Nephron progenitor cell (in vitro differentiated cells): ENCODE measurements at regions not wholly inside any gene's neighbourhood (a gene's known extent, or its start where the extent isn't known, plus 50 kb on each side); places are given as distances from the start of the nearest gene placed in this dataset.

Experiments
- DNase-seq: peaks from one replicate; pipeline ENCODE4 v3.0.0; 2021
- H3K27ac Mint-ChIP-seq: 2 replicates; pipeline ENCODE4 v1.8.0; 2021; ENCODE audit warnings: mild to moderate bottlenecking, moderate library complexity, mixed read lengths
- H3K27me3 Mint-ChIP-seq: 2 replicates; pipeline ENCODE4 v1.8.0; 2021; ENCODE audit warnings: mild to moderate bottlenecking, low read depth, mixed read lengths; ENCODE audit not compliant: poor library complexity
- H3K36me3 Mint-ChIP-seq: 2 replicates; pipeline ENCODE4 v1.8.0; 2021; ENCODE audit warnings: low read depth, mixed read lengths
- H3K4me1 Mint-ChIP-seq: 2 replicates; pipeline ENCODE4 v1.8.0; 2021; ENCODE audit warnings: mixed read lengths
- H3K4me3 Mint-ChIP-seq: 2 replicates; pipeline ENCODE4 v1.8.0; 2021; ENCODE audit warnings: mild to moderate bottlenecking, moderate library complexity, mixed read lengths
- H3K9me3 Mint-ChIP-seq: 2 replicates; pipeline ENCODE4 v1.8.0; 2021; ENCODE audit warnings: mild to moderate bottlenecking, moderate library complexity, mixed read lengths
- CTCF ChIP-seq: fragments of 200-600 bp; sonication (generic); IDR thresholded peaks from 2 replicates; pipeline ENCODE4 v1.5.0; 2021; ENCODE audit warnings: antibody characterized with exemption

GRCh38 chr12:41903014-41903708 is 241.5 kb downstream of the GXYLT1 start:
- Mint-ChIP-seq H3K4me3 (no peak overlapping the region), H3K27ac (peak overlapping the region; percentile 33), H3K4me1 (no peaks in the 10 kb centered on the region), H3K9me3 (peaks cover 7% of the 10 kb centered on the region), H3K36me3 (no peaks in the 10 kb centered on the region), H3K27me3 (no peaks in the 10 kb centered on the region)
- DNase-seq: no peak
- TF ChIP-seq CTCF: no peak

GRCh38 chr12:41899577-41899976 is 245.1 kb downstream of the GXYLT1 start:
- Mint-ChIP-seq H3K9me3 (peaks cover 12% of the 10 kb centered on the region), H3K4me3 (no peak overlapping the region), H3K36me3 (no peaks in the 10 kb centered on the region), H3K27ac (no peak overlapping the region), H3K4me1 (no peaks in the 10 kb centered on the region), H3K27me3 (no peaks in the 10 kb centered on the region)
- no peak for TF ChIP-seq CTCF
- no peak for DNase-seq

- Mint-ChIP-seq H3K27ac (no peak overlapping the region), H3K9me3 (peaks cover 12% of the 10 kb centered on the region), H3K27me3 (no peaks in the 10 kb centered on the region), H3K36me3 (no peaks in the 10 kb centered on the region), H3K4me3 (no peak overlapping the region), H3K4me1 (no peaks in the 10 kb centered on the region)
- no peak for DNase-seq
- TF ChIP-seq CTCF: no peak
Observed at GRCh38 chr12:41897593-41897992, 247.1 kb downstream of the GXYLT1 start.

GRCh38 chr12:41893491-41893890 is 251.2 kb downstream of the GXYLT1 start:
- Mint-ChIP-seq H3K36me3 (no peaks in the 10 kb centered on the region), H3K9me3 (peaks cover 8% of the 10 kb centered on the region), H3K4me1 (no peaks in the 10 kb centered on the region), H3K4me3 (no peak overlapping the region), H3K27me3 (no peaks in the 10 kb centered on the region), H3K27ac (no peak overlapping the region)
- DNase-seq: no peak
- no peak for TF ChIP-seq CTCF

GRCh38 chr12:41892302-41892701 is 252.4 kb downstream of the GXYLT1 start:
- Mint-ChIP-seq H3K36me3 (no peaks in the 10 kb centered on the region), H3K4me3 (no peak overlapping the region), H3K4me1 (no peaks in the 10 kb centered on the region), H3K27ac (no peak overlapping the region), H3K9me3 (no peaks in the 10 kb centered on the region), H3K27me3 (no peaks in the 10 kb centered on the region)
- DNase-seq: no peak
- TF ChIP-seq CTCF: no peak

- no peak for DNase-seq
Observed at GRCh38 chr12:41891226-41891625, 253.4 kb downstream of the GXYLT1 start.

More at GRCh38 chr12:41891226-41891625, 253.4 kb downstream of the GXYLT1 start:
- H3K4me3 Mint-ChIP-seq: no peak overlapping the region
- H3K9me3 Mint-ChIP-seq: no peaks in the 10 kb centered on the region
- no peaks in the 10 kb centered on the region for H3K36me3 Mint-ChIP-seq
- no peaks in the 10 kb centered on the region for H3K4me1 Mint-ChIP-seq
- H3K27ac Mint-ChIP-seq: no peak overlapping the region
- peaks cover 4% of the 10 kb centered on the region for H3K27me3 Mint-ChIP-seq
- no peak for TF ChIP-seq CTCF
